KMS-11 (cell line): ENCODE measurements at regions not wholly inside any gene's neighbourhood (a gene's known extent, or its start where the extent isn't known, plus 50 kb on each side); places are given as distances from the start of the nearest gene placed in this dataset.

ENCODE experiments used
- H2AFZ ChIP-seq: fragments of 200-600 bp; sonication (generic); 2 replicates; pipeline ENCODE4 v1.6.1; 2016; ENCODE audit warnings: antibody characterized with exemption, mixed run types, low read depth
- H3K27ac ChIP-seq: fragments of 200-600 bp; sonication (generic); 2 replicates; pipeline ENCODE4 v1.6.1; 2016; ENCODE audit warnings: mild to moderate bottlenecking, mixed run types
- H3K27me3 ChIP-seq: fragments of 200-600 bp; sonication (generic); 2 replicates; pipeline ENCODE4 v1.6.1; 2017; ENCODE audit warnings: mild to moderate bottlenecking, low read depth, mixed run types, moderate library complexity; ENCODE audit not compliant: insufficient read depth
- H3K36me3 ChIP-seq: fragments of 200-600 bp; sonication (generic); 2 replicates; pipeline ENCODE4 v1.6.1; 2017; ENCODE audit warnings: mild to moderate bottlenecking, mixed run types; ENCODE audit not compliant: insufficient read depth
- H3K4me1 ChIP-seq: fragments of 200-600 bp; sonication (generic); 2 replicates; pipeline ENCODE4 v1.6.1; 2016; ENCODE audit warnings: mild to moderate bottlenecking, low read depth, mixed run types; ENCODE audit not compliant: poor library complexity, severe bottlenecking
- H3K4me2 ChIP-seq: fragments of 200-600 bp; sonication (generic); 2 replicates; pipeline ENCODE4 v1.7.0; 2016; ENCODE audit warnings: mild to moderate bottlenecking, mixed run types
- H3K4me3 ChIP-seq: fragments of 200-600 bp; sonication (generic); IDR thresholded peaks from 2 replicates; pipeline ENCODE4 v1.6.1; 2017; ENCODE audit warnings: low read depth, low read length, mixed read lengths; ENCODE audit not compliant: insufficient read depth
- H3K79me2 ChIP-seq: fragments of 200-600 bp; sonication (generic); 2 replicates; pipeline ENCODE4 v1.6.1; 2016; ENCODE audit warnings: low read depth, mixed run types; ENCODE audit not compliant: insufficient read depth
- H3K9ac ChIP-seq: fragments of 200-600 bp; sonication (generic); 2 replicates; pipeline ENCODE4 v1.6.1; 2016; ENCODE audit warnings: mild to moderate bottlenecking, mixed run types
- H4K20me1 ChIP-seq: fragments of 200-600 bp; sonication (generic); 2 replicates; pipeline ENCODE4 v1.6.1; 2016; ENCODE audit warnings: mild to moderate bottlenecking, mixed run types; ENCODE audit not compliant: insufficient read depth
- CTCF ChIP-seq: fragments of 200-600 bp; sonication (generic); conservative IDR thresholded peaks from 2 replicates; pipeline ENCODE4 v1.6.1; 2017; ENCODE audit warnings: low read depth, mild to moderate bottlenecking, antibody characterized with exemption, low read length, moderate library complexity, mixed read lengths

DNA sequence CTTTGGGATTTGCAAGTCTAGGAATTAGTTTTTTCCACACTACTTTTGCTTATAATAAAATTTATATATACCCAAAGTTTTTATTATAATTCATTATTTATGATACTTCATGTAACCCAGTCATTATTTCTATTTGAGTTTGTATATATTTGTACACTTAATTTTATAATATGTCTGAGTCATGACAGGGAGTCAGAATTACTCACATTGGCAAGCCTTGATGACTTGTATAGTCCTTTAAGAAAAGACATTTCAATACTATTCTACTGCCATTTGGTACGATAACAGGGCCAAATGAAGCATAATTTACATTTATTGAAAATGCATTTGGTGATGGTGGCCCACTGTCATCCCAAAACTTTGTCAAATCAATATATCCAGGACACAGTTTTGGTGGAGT is 95.9 kb upstream of the UNC13C start:
- H3K27me3 ChIP-seq = no peaks in the 10 kb centered on the region
- no peak overlapping the region for H2AFZ ChIP-seq
- H3K27ac ChIP-seq = no peak overlapping the region
- no peak overlapping the region for H3K9ac ChIP-seq
- H3K4me1 ChIP-seq = peaks cover 22% of the 10 kb centered on the region
- H3K79me2 ChIP-seq = no peaks in the 10 kb centered on the region
- no peak overlapping the region for H3K4me2 ChIP-seq
- H3K4me3 ChIP-seq = no peak overlapping the region
- no peaks in the 10 kb centered on the region for H3K36me3 ChIP-seq
- no peak for TF ChIP-seq CTCF
- no peaks in the 10 kb centered on the region for H4K20me1 ChIP-seq

GRCh38 chr15:53880357-53880756 is 97.9 kb upstream of the UNC13C start:
- Histone ChIP-seq H3K9ac (no peak overlapping the region), H3K4me3 (no peak overlapping the region), H3K27me3 (no peaks in the 10 kb centered on the region), H4K20me1 (no peaks in the 10 kb centered on the region), H2AFZ (no peak overlapping the region), H3K79me2 (no peaks in the 10 kb centered on the region), H3K4me2 (no peak overlapping the region), H3K36me3 (no peaks in the 10 kb centered on the region), H3K4me1 (peaks cover 36% of the 10 kb centered on the region), H3K27ac (no peak overlapping the region)
- TF ChIP-seq CTCF = no peak

DNA sequence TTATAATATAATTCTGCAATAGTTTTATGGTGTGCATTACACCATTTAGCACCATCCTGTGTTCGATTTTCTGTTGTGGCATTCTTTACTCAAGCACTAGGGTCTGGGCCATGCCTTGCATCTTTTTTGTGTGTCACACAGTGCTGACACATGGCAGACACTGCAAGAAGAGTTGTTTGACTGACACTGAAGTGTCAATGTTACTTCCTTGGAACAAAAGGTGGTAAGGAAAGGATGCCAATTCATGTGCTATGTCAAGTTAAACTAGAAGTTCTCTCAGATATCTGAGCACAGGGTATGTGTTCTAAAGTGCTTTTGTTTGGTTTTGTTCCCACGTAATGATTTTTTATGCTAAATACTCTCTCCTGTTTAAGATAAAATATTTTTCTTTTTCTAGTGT is 102.5 kb upstream of the UNC13C start:
- H4K20me1 ChIP-seq = no peaks in the 10 kb centered on the region
- H3K36me3 ChIP-seq = no peaks in the 10 kb centered on the region
- H3K4me3 ChIP-seq = no peak overlapping the region

GRCh38 chr15:53875139-53875538 is 103.1 kb upstream of the UNC13C start:
- Histone ChIP-seq H2AFZ (no peak overlapping the region), H3K4me3 (no peak overlapping the region)

More for the DNA sequence above, 102.5 kb upstream of the UNC13C start:
- H3K4me2 ChIP-seq = no peak overlapping the region
- no peak overlapping the region for H3K9ac ChIP-seq
- peaks cover 36% of the 10 kb centered on the region for H3K4me1 ChIP-seq
- H3K27ac ChIP-seq = no peak overlapping the region
- H3K79me2 ChIP-seq = no peaks in the 10 kb centered on the region
- H3K27me3 ChIP-seq = no peaks in the 10 kb centered on the region
- no peak for TF ChIP-seq CTCF
- H2AFZ ChIP-seq = no peak overlapping the region

More at GRCh38 chr15:53875139-53875538, 103.1 kb upstream of the UNC13C start:
- no peak for TF ChIP-seq CTCF
- Histone ChIP-seq H3K79me2 (no peaks in the 10 kb centered on the region), H3K9ac (no peak overlapping the region), H3K4me2 (no peak overlapping the region), H3K36me3 (no peaks in the 10 kb centered on the region), H3K4me1 (peaks cover 36% of the 10 kb centered on the region), H3K27ac (no peak overlapping the region), H3K27me3 (no peaks in the 10 kb centered on the region), H4K20me1 (no peaks in the 10 kb centered on the region)
